ENCODE measurements at regions not wholly inside any gene's neighbourhood (a gene's known extent, or its start where the extent isn't known, plus 50 kb on each side); places are given as distances from the start of the nearest gene placed in this dataset.
"Not testable (repeated sequence)": the region's sequence is repeated elsewhere in the genome, so short reads cannot be mapped to it uniquely, and the experiment has no call there.

- H3K9me3 ChIP-seq (ENCODE audit: control insufficient read depth, insufficient read depth, low read length) = no peaks in the 10 kb centered on the region
- peak in 2 of 6 donors; percentile 34 to 49 for DNase-seq (ENCODE audit: low read depth in 4 of 6, low spot score in 6 of 6)
- H3K36me3 ChIP-seq (ENCODE audit: control insufficient read depth, insufficient read depth, low read length) = no peaks in the 10 kb centered on the region
- H3K27ac ChIP-seq (ENCODE audit: low read depth, low read length) = no peak overlapping the region
- no peaks in the 10 kb centered on the region for H3K27me3 ChIP-seq (ENCODE audit: control insufficient read depth, insufficient read depth, low read length)
- WGBS (ENCODE audit: insufficient coverage) = no CpG with 5 or more reads among the region's 2 CpGs
- no peak overlapping the region for H3K4me3 ChIP-seq (ENCODE audit: low read depth, low read length)
- H3K4me1 ChIP-seq (ENCODE audit: control insufficient read depth, insufficient read depth, low read length) = no peaks in the 10 kb centered on the region
These were observed 2518.5 kb downstream of the ARAP2 start for GRCh38 chr4:33725861-33726260.

GRCh38 chr4:33737726-33738125, 2506.6 kb downstream of the ARAP2 start:
- 67% methylated on average over 1 of the region's 2 CpGs for WGBS (ENCODE audit: insufficient coverage)
- no peak for DNase-seq (ENCODE audit: low read depth in 4 of 6, low spot score in 6 of 6)
- no peaks in the 10 kb centered on the region for H3K36me3 ChIP-seq (ENCODE audit: control insufficient read depth, insufficient read depth, low read length)
- H3K27me3 ChIP-seq (ENCODE audit: control insufficient read depth, insufficient read depth, low read length) = no peaks in the 10 kb centered on the region
- no peaks in the 10 kb centered on the region for H3K4me1 ChIP-seq (ENCODE audit: control insufficient read depth, insufficient read depth, low read length)
- no peak overlapping the region for H3K4me3 ChIP-seq (ENCODE audit: low read depth, low read length)
- peaks cover 2% of the 10 kb centered on the region for H3K9me3 ChIP-seq (ENCODE audit: control insufficient read depth, insufficient read depth, low read length)
- H3K27ac ChIP-seq (ENCODE audit: low read depth, low read length) = no peak overlapping the region

GRCh38 chr4:33739884-33740632, 2504.3 kb downstream of the ARAP2 start:
- 94% methylated on average over 5 of the region's 10 CpGs for WGBS (ENCODE audit: insufficient coverage)

GRCh38 chr4:33740871-33741270, 2503.4 kb downstream of the ARAP2 start:
- H3K9me3 ChIP-seq (ENCODE audit: control insufficient read depth, insufficient read depth, low read length); H3K27ac ChIP-seq (ENCODE audit: low read depth, low read length); H3K27me3 ChIP-seq (ENCODE audit: control insufficient read depth, insufficient read depth, low read length); DNase-seq (ENCODE audit: low read depth in 4 of 6, low spot score in 6 of 6); H3K36me3 ChIP-seq (ENCODE audit: control insufficient read depth, insufficient read depth, low read length); H3K4me3 ChIP-seq (ENCODE audit: low read depth, low read length); H3K4me1 ChIP-seq (ENCODE audit: control insufficient read depth, insufficient read depth, low read length): not testable (repeated sequence)
- 80% methylated on average over 4 of the region's 5 CpGs for WGBS (ENCODE audit: insufficient coverage)

More at GRCh38 chr4:33739884-33740632, 2504.3 kb downstream of the ARAP2 start:
- H3K36me3 ChIP-seq (ENCODE audit: control insufficient read depth, insufficient read depth, low read length) = no peaks in the 10 kb centered on the region
- peaks cover 2% of the 10 kb centered on the region for H3K9me3 ChIP-seq (ENCODE audit: control insufficient read depth, insufficient read depth, low read length)
- no peak overlapping the region for H3K27ac ChIP-seq (ENCODE audit: low read depth, low read length)
- no peaks in the 10 kb centered on the region for H3K27me3 ChIP-seq (ENCODE audit: control insufficient read depth, insufficient read depth, low read length)
- no peak overlapping the region for H3K4me3 ChIP-seq (ENCODE audit: low read depth, low read length)
- H3K4me1 ChIP-seq (ENCODE audit: control insufficient read depth, insufficient read depth, low read length) = no peaks in the 10 kb centered on the region
- DNase-seq (ENCODE audit: low read depth in 4 of 6, low spot score in 6 of 6) = no peak

- no peak overlapping the region for H3K27ac ChIP-seq (ENCODE audit: low read depth, low read length)
- H3K9me3 ChIP-seq (ENCODE audit: control insufficient read depth, insufficient read depth, low read length) = no peaks in the 10 kb centered on the region
- WGBS (ENCODE audit: insufficient coverage) = 67% methylated on average over 1 of the region's 2 CpGs
- no peak for DNase-seq (ENCODE audit: low read depth in 4 of 6, low spot score in 6 of 6)
- no peaks in the 10 kb centered on the region for H3K36me3 ChIP-seq (ENCODE audit: control insufficient read depth, insufficient read depth, low read length)
- no peaks in the 10 kb centered on the region for H3K27me3 ChIP-seq (ENCODE audit: control insufficient read depth, insufficient read depth, low read length)
- no peak overlapping the region for H3K4me3 ChIP-seq (ENCODE audit: low read depth, low read length)
- H3K4me1 ChIP-seq (ENCODE audit: control insufficient read depth, insufficient read depth, low read length) = no peaks in the 10 kb centered on the region
These were observed 2497.3 kb downstream of the ARAP2 start for GRCh38 chr4:33746979-33747378.

DNA sequence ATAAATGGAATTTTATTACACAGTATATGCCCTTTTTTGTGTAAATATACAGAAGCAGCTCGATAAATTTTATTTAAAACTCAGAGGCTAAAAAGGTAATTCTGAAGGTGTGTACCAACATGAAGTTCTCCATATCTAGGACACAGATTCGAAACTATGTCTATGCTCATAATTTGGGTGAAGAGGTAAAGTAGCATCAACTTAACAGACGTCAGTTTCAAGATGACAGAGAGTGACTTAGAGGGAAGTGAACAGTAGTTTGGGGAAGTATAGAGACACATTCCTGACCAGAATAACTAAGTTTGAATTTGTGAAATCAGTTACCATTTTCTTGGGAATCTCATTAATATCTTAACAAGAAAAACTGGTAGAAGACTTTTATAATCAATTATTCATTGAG, 2493.3 kb downstream of the ARAP2 start:
- no peaks in the 10 kb centered on the region for H3K36me3 ChIP-seq (ENCODE audit: control insufficient read depth, insufficient read depth, low read length)
- WGBS (ENCODE audit: insufficient coverage) = 100% methylated on average over 1 of the region's 3 CpGs
- DNase-seq (ENCODE audit: low read depth in 4 of 6, low spot score in 6 of 6) = no peak

GRCh38 chr4:33772582-33772981, 2471.7 kb downstream of the ARAP2 start:
- Histone ChIP-seq H3K9me3 (ENCODE audit: control insufficient read depth, insufficient read depth, low read length) (no peaks in the 10 kb centered on the region), H3K4me1 (ENCODE audit: control insufficient read depth, insufficient read depth, low read length) (no peaks in the 10 kb centered on the region), H3K4me3 (ENCODE audit: low read depth, low read length) (no peak overlapping the region), H3K27ac (ENCODE audit: low read depth, low read length) (no peak overlapping the region), H3K36me3 (ENCODE audit: control insufficient read depth, insufficient read depth, low read length) (no peaks in the 10 kb centered on the region), H3K27me3 (ENCODE audit: control insufficient read depth, insufficient read depth, low read length) (no peaks in the 10 kb centered on the region)
- DNase-seq (ENCODE audit: low read depth in 4 of 6, low spot score in 6 of 6) = peak in 1 of 6 donors; percentile 66
- WGBS (ENCODE audit: insufficient coverage) = no CpG with 5 or more reads among the region's 2 CpGs

More for the DNA sequence above, 2493.3 kb downstream of the ARAP2 start:
- Histone ChIP-seq H3K27ac (ENCODE audit: low read depth, low read length) (no peak overlapping the region), H3K4me1 (ENCODE audit: control insufficient read depth, insufficient read depth, low read length) (no peaks in the 10 kb centered on the region), H3K9me3 (ENCODE audit: control insufficient read depth, insufficient read depth, low read length) (no peaks in the 10 kb centered on the region), H3K27me3 (ENCODE audit: control insufficient read depth, insufficient read depth, low read length) (no peaks in the 10 kb centered on the region), H3K4me3 (ENCODE audit: low read depth, low read length) (no peak overlapping the region)

DNA sequence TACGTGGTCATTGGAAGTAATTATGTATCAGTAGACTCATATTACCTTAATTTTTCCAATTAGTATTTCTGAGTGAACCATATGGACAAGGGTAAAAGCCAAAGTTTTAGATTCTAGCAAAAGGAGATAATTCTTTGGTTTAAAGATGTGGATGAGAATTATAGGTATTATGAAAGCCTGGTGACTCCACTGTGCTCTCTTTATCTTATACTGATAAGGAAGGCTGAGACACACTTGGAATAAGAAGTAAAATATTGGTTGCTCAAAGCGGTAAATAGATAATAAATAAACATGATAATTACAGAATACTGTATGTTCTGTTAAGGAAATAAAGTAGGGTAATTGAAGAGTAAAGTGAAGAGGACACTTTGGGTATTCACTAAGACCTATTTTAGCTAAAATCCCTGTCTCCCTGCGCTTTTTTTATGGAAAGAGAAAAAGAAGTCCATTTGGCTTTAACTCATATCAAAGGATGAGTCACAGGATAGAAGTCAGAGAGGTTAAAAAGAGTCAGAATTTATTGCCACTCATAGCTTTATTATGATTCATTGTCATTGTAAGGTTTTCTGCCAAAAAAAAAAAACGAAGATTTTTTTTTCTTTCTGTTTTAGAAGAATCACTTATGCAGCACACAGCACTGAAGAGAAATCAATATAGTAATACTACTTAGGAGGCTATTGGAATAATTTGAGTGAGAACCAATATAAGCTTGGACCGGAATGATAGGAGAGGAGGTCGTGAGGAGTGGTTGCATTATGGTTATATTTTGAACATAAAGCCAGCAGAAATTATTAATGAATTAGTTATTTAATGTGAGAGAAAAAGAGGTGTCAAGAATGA, 2463.1 kb downstream of the ARAP2 start:
- Histone ChIP-seq H3K4me3 (ENCODE audit: low read depth, low read length) (no peak overlapping the region), H3K36me3 (ENCODE audit: control insufficient read depth, insufficient read depth, low read length) (no peaks in the 10 kb centered on the region), H3K4me1 (ENCODE audit: control insufficient read depth, insufficient read depth, low read length) (no peaks in the 10 kb centered on the region), H3K27me3 (ENCODE audit: control insufficient read depth, insufficient read depth, low read length) (no peaks in the 10 kb centered on the region), H3K27ac (ENCODE audit: low read depth, low read length) (no peak overlapping the region), H3K9me3 (ENCODE audit: control insufficient read depth, insufficient read depth, low read length) (no peaks in the 10 kb centered on the region)
- no CpG with 5 or more reads among the region's 6 CpGs for WGBS (ENCODE audit: insufficient coverage)
- no peak for DNase-seq (ENCODE audit: low read depth in 4 of 6, low spot score in 6 of 6)

- Histone ChIP-seq H3K9me3 (ENCODE audit: control insufficient read depth, insufficient read depth, low read length) (no peaks in the 10 kb centered on the region), H3K27ac (ENCODE audit: low read depth, low read length) (no peak overlapping the region), H3K27me3 (ENCODE audit: control insufficient read depth, insufficient read depth, low read length) (no peaks in the 10 kb centered on the region), H3K4me1 (ENCODE audit: control insufficient read depth, insufficient read depth, low read length) (no peaks in the 10 kb centered on the region), H3K4me3 (ENCODE audit: low read depth, low read length) (no peak overlapping the region), H3K36me3 (ENCODE audit: control insufficient read depth, insufficient read depth, low read length) (no peaks in the 10 kb centered on the region)
- WGBS (ENCODE audit: insufficient coverage) = no CpG with 5 or more reads among the region's 2 CpGs
- DNase-seq (ENCODE audit: low read depth in 4 of 6, low spot score in 6 of 6) = no peak
These were observed 2458.5 kb downstream of the ARAP2 start for GRCh38 chr4:33785843-33786242.
